ELR (cell line): ENCODE measurements at regions not wholly inside any gene's neighbourhood (a gene's known extent, or its start where the extent isn't known, plus 50 kb on each side); places are given as distances from the start of the nearest gene placed in this dataset.

Source experiments
- DNase-seq: peaks from one replicate; pipeline ENCODE4 v3.0.0-alpha.2; 2015; ENCODE audit warnings: low read depth

DNA sequence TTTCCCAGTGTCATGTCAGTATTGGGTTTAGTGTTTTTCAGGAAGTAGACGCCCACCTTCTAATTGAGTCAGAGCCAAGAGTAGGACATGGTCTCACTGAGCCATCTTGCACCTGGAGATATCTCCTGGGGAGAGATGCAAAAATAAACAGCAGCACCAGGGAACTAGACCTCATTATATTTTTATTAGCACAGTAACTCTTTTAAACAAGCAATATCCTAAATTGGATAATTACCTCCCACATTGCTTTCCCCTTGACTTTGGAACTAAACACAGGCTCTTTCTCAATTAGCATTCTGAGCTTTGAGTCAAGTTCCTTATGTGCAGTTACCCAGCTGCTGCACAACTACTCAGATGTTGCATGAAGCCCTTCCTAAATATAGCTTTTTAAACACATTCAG lies 175.4 kb downstream of the IBTK start:
- peak; percentile 10 for DNase-seq

DNA sequence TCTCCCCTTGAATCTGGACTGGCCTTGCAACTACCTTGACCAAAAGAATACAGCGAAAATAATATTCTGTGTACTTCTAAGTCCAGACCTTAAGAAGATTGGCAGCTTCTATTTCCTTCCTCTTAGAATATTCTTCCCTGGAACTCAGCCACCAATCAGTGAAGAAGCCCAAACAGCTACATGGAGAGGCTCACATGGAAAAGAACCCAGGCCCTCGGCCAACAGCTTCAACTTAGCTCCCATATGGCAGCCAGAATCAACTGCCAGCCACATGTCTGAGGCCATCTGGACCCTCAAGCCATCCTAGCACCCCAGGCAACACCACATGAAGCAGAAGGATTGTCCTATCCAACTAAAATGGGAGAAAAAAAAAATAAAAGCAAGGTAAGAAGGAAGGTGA lies 178.8 kb downstream of the IBTK start:
- no peak for DNase-seq

DNA sequence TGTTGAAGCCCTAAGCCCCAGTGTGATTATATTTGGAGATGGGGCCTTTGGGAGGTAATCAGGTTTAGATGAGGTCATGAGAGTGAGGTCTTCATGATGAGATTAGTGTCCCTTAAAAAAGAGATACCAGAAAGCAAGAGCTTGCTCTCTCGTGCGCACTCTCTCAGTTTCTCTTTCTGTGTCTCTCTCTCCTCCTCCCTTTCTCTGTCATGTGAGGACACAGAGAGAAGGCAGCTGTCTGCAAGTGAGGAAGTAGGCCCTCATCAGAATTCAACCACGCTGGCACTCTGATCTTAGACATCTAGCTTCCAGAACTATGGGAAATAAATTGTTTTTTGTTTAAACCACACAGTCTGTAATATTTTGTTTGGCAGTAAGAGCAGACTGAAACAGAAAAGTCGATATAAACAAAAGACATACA lies 180.5 kb downstream of the IBTK start:
- no peak for DNase-seq

DNA sequence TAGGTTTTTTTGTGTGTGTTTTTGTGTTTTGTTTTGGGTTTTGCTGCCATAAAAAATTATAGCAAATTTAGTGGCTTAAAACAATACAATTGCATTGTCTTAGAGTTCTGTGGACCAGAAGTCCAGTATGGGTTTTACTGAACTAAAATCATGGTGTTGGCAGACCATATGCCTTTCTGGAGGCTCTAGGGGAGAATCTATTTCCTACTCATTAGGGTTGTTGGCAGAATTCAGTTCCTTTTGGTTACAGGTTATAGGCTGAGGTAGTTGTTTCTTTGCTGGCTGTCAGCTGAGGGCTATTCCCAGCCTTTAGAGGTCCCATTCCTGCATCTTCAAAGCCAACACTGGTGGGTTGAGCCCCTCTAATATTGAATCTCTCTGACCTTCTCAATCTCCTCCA lies 181.3 kb downstream of the IBTK start:
- no peak for DNase-seq

GRCh38 chr6:82063574-82063973 lies 184.0 kb downstream of the IBTK start:
- DNase-seq: no peak

DNA sequence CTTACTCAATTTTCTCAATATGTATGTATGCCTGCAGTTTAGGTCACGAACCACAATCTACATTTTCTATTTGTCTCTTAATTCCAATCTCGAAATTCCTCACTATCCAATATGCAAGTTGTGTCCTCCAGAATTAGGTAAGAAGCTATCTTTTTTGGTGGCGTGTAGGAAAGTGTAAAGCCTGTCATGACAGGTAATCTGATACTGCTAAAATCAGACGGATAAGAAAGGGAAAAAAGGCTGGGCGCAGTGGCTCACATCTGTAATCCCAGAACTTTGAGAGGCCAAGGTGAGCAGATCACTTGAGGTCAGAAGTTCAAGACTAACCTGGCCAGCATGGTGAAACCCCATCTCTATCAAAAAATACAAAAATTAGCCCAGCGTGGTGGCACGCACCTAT lies 185.3 kb downstream of the IBTK start:
- no peak for DNase-seq

GRCh38 chr6:82057846-82058554 lies 189.5 kb downstream of the IBTK start:
- no peak for DNase-seq

DNA sequence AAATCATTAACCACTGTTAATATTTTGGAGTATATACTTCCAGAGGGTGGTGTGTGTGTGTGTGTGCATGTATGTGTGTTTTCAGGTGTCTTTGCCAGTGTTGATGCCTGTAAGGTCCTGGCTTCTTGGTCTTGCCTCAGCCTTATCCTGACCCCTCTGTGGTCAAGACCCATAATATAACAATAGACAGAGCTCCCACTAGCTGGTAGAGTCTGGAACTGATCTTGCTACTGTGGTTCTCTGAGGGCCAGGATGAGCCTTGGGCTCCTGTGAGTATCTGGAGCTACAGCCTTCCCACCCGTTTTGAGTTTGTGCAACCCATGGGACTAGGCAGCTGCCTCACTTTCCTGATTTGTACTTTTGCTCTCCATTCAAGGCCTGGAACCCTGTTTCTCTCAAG lies 191.0 kb downstream of the IBTK start:
- DNase-seq: no peak

GRCh38 chr6:82045965-82046756 lies 201.4 kb downstream of the IBTK start:
- DNase-seq: peak; percentile 89

DNA sequence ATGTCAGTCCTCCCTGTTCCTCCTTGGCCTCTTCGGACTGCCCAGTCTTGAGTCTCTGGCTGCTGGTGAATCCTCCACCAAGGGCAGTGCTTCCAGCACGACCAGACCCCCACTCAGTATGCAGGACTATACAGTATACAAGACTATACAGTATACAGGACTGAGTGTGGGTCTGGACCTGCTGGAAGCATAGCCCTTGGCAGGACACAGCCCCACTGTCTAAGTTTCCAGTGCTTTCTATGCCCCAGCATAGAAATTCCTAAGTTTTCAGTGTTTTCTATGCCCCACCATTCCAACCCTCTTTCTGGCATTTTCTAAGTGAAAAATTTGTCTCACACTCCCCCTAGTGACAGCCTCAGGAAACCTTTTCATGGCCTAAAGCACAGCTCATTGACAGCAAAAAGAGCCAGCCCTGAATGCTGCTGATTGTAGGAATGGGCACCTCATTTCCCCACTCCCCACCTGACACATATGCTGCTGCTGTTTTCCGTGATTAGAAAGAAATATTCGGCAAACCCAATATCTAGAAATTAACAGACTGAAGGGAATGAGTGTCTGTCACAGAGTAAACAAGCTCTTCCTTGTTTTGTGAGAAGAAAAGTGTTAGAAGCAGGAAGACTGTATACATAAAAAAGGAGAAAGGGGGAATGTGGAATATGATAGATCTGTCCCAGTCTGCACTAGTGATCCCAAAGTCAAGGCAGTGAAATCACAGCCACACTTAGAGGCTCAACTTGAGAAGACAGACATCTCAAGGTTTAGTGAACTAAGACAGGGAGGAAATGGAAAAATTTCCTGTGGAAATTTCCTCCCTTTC lies 206.9 kb downstream of the IBTK start:
- DNase-seq: peak; percentile 72

- DNase-seq: no peak
Measured at GRCh38 chr6:82038631-82039030, 208.9 kb downstream of the IBTK start.

GRCh38 chr6:82035526-82035925 lies 212.0 kb downstream of the IBTK start:
- DNase-seq: no peak

- no peak for DNase-seq
Measured at GRCh38 chr6:82033631-82034211, 213.8 kb downstream of the IBTK start.

DNA sequence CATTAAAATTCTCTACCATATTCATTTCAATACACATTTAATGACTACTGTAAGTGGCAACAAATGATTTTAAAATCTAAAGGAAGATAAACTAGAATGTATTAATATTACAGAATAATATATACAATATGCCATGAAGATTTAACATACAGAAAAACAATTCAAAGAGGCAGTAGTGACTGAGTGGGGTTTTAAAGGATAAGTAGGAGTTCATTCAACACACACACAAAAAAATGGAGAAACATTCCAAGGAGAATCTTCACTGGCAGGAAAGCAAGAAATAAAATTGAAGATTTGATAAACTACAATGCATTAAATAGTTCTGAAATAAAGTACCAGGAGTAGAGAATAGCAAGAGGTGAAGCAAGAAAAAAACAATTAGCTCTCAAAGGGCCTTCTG lies 215.1 kb downstream of the IBTK start:
- DNase-seq: no peak

DNA sequence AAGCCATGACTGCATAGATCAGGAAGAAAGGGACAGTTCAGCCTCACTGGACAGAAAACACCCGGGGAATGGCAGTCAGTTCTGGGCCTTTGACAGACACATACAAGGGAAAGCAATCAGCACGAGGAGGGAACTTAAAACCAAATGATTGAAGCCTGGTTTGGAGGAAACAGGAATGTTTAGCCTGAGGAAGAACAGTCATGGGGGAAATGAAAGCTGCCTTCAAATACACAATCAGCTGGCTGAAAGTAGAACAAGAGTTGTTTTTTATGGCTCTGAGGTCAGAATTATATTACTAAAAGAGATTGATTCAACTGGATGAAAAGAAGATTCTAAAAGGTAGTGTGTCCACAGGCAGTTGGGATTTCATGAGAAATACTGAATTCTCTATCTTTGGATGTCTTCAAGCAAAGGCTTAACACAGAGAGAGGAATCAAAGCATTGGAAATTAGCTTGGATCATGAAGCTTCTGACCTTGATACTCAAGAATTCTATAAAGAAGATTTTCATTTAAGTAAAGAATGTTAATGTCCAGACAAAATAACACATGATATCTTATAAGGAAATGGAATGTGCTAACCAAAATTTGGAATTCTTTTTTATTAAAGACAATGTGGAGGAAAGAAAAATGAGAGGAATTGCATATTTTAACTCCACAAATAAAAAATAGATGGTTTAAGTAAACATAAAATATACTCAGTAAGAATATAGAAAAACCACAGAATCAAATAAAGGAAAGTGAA lies 216.6 kb downstream of the IBTK start:
- DNase-seq: no peak

- no peak for DNase-seq
Measured at GRCh38 chr6:82030301-82030700, 217.2 kb downstream of the IBTK start.

DNA sequence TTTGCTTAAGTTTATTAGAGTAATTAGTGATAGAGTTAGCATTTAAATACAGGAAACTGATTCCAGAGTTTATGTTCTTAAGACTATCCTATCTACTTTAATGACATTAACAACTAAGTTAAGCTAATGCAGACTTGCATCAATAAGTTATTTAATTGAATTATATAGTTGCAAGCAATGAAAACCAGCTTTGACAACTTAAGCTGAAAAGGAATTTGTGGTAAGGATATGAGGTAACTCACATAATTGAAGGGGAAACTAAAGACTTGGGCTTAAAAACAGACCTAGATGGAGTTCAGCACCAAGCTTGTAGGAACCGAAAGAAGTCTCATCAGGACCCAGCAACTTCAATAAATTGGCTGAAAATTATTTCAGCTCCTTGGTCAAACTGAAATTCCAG lies 222.3 kb downstream of the IBTK start:
- DNase-seq: no peak

- peak; percentile 91 for DNase-seq
Measured at GRCh38 chr6:82022614-82023129, 224.9 kb downstream of the IBTK start.

DNA sequence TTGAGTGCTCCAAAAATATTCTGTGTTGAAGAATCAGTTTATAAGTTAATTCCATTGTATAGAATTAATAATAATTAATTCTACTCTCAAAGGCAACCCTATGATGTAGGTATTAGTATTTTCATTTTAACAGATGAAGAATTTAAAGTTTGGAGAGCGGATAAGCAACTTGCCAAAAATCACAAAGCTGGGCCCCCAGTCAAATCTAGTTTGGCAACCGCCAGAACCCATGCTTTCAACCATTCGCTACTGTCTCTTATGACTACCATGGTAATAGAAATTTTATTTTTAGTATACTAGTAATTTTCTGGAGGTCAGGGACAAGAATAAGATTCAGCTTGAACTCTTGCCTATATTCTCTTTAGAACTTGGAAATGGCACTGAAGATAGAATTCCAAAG lies 229.8 kb downstream of the IBTK start:
- DNase-seq: no peak

- peak; percentile 89 for DNase-seq
Measured at GRCh38 chr6:82017288-82017687, 230.3 kb downstream of the IBTK start.

DNA sequence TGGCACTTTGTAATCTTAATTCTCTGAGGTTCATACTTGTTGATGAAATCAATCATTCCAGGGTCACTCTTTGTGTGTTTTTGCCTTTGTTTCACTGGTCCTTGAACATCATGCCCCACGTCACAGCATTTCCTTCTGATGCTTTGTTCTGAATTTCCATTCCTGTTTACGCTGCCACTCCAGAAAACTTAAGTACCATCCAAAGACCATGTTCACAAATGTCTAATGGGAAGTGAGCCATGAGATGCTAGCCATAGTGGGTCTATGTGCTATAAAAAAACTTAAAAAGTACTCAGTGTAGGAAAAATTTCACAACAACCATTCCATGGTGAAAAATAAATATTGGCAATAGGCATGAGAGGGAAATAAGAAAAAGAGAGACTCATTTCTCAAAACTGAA lies 232.0 kb downstream of the IBTK start:
- no peak for DNase-seq
